Fibroblast of skin of back (primary cell): ENCODE measurements at regions not wholly inside any gene's neighbourhood (a gene's known extent, or its start where the extent isn't known, plus 50 kb on each side); places are given as distances from the start of the nearest gene placed in this dataset.
A peak's percentile ranks its signal among the peaks of the same experiment; 100 is the strongest.

Experiments
- DNase-seq: peaks from one replicate; pipeline ENCODE4 v3.0.0-alpha.2; 2013

DNA sequence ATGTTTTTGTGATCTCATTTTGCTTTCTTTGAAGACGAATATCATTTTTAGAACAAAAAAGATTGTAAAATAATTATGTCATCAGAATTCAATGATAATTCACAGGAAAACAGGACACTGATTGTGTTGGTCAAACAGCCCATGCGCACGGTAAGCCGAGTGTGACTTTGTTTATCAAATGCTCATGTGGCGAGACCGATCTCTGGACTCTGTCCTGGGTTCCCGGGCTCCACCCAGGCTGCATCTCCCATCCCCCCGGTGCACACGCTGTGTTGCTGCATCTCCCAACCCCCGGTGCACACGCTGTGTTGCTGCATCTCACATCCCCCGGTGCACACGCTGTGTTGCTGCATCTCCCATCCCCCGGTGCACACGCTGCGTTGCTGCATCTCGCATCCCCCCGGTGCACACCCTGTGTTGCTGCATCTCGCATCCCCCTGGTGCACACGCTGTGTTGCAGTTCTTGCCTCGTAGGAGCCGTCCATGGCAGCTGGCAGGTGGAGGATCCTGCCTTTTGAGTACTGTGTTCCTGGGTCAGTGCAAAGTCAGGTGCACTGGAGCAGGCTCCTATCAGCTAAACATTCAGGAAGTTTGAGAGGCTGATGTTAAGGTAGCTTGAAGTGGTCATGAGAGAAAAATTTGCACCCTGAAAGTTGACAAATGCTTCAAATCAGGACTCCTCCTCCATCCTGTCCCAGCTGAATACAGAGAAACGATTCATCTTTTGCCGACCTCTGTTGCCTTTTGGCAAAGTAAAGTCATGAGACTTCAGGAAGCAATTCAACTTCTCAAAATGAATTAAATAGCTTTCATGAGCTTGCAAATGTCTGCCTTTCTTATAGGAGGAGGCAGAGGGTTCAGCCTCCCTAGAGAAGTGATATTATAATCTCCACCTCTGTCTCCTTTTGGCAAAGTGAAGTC is 77.1 kb upstream of the FRMD1 start:
- no peak for DNase-seq

DNA sequence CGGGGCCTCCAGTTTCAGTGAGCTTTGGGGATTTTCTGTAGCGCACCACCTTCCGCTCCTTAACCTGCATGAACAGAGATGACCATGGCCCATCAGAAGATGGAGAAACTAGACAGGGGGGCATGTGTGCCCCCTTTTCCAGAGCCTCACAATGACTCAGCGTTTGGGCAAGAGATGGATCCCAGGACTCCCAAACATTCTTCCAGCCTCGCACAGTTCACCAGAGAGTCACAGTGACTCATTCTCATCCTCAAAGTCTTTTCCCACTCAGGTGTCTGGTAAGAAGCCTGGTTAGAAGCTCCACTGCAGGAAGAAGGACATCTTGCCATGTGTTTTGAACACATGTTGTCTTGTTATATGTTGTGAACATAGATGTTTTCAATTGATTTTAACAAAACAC is 76.2 kb upstream of the FRMD1 start:
- DNase-seq = peak; percentile 83

DNA sequence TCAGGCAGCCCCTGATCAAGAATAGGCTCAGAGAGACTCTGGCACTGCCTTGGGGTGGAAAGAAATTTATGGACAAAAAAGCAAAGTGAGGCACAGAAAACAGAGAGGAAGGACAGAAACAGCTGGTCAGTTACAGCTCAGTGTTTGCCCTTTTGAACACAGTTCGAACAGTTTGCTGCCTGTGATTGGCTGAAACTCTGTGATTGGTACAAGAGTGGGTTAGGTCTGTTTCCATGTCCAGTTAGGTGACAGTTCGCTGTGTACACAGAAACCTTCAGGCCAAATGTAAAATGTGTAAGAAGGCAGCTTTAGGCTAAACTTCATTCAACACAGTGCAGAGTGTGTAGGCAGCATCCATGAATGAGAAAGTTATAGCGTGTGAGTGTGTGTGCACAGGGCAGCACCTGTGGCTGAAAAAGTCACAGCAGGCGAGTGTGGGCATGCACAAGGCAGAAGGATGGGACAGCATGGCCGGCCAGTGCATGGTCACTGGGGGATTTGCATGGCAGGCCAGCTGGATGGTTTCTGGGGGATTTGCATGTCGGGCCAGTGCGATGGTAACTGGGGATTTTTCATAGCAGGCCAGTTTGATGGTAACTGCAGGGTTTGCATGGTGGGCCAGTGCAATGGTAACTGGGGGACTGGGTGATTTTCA is 75.4 kb upstream of the FRMD1 start:
- DNase-seq = no peak

DNA sequence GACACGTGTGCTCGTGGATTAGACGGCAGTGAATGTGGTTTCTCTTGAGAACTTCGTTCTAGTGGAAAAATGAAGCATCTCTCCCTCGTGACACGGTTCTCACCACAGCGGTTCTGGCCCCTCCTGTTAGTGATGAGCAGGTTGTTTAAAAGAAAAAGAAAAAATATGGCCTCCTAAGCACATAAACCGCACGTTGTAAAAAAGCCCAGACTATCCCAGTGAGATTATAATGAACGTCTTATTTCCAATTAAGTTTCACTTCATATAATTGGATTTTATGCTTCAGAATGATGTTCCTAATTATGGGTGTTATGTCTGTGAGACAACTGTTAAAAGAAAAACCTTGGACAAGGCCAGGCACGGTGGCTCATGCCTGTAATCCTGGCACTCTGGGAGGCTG is 74.5 kb upstream of the FRMD1 start:
- DNase-seq = no peak

DNA sequence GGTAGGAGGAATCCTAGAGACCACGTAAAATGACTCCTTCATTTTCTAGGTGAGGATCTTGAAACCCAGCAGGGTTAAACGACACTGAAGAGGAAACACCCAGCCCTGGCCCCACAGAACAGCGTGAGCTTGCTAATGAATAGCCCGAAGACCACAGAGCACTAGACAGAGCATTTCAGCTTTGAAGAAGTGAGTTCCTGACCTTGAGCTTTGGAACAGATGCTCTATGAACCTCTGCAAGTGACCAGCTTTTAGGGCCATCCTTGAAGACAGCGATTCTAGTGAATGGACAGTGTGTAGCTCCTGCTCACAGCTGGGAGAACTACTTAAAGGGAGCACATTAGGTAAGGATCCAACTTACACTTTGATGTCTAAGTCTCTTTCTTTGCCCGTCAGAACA is 74.0 kb upstream of the FRMD1 start:
- no peak for DNase-seq

DNA sequence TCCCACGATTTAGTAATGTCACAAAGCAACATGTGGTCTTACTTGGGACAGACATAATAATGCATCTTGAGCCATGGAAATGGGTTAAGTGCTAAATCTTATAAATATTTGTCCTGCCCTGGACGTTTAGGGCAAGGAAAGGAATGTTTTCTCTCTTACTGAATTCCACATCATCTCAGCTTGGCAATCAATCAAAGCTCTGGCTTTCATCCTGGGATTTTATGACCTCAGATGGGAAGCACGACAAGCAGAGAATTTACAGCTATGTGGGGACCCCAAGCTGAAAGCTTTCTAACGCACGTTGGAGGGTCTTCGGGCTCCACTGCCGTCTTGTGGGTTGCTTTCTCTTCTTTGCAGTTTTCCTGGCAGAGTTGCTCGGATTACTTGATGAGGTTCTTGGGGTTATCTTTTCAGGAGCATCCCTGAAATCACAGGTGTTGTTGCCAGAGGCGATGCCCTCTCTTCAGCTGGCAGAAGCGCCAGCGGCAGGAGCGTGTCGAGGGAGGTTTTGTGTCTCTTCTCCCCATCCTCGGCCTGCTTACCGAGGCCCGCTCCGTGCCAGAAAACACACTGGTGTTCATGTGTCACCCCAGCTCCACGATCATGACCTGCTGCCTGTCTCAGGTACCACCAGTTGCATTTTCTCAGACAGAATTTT is 73.4 kb upstream of the FRMD1 start:
- DNase-seq = peak; percentile 47

DNA sequence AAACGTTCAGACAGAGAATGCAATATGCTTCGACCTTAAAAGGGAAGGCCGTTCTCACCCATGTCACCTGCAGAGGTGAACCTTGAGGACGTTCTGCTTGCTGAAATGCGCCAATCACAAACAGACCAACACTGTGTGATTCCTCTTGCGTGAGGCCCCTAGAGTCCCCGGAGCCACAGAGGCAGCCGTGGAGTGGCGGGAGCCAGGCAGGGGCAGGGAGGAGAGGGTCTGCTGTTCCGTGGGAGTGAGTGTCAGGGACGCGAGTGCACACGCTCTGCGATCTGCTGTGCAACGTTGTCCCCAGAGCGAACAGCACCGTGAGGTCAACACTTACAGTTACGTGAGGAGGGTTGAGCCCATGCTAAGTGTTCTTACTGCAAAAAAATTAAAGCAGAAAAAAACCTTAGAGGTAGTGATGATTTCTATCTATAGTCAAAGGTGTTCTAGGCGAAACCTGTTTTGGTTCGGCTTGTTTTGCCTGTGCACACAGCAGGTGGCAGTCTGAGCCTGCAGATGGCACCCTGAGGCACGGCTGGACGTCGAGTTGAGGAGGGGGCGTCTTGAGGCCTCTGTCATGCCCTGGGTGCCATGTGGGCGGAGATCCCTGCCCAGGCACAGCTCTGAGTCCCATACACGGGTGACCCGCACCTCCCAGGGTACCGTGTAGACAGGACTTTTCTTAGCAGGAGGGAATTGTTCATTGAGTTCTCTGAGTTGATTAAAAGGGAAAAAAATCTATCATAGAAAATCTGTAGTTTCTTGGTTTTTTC is 71.7 kb upstream of the FRMD1 start:
- no peak for DNase-seq

DNA sequence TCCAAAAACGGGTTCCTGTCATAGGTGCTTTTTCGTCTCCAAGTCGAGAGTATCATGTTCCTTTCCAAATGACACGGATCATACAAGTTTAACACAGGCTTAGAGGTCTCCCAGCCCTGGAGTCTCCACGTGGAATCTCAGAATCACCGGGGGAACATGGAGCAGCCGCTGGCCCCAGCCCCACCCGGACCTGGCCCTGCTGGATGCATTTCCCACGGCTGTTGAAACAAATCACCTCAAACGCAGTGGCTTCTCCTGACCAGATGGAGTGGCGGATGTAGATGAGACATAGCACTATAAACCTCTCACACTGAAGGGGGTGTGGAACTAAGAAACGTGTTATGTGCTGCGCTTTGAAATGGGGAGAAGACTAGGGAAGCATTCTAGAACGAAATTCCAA is 70.0 kb upstream of the FRMD1 start:
- no peak for DNase-seq

DNA sequence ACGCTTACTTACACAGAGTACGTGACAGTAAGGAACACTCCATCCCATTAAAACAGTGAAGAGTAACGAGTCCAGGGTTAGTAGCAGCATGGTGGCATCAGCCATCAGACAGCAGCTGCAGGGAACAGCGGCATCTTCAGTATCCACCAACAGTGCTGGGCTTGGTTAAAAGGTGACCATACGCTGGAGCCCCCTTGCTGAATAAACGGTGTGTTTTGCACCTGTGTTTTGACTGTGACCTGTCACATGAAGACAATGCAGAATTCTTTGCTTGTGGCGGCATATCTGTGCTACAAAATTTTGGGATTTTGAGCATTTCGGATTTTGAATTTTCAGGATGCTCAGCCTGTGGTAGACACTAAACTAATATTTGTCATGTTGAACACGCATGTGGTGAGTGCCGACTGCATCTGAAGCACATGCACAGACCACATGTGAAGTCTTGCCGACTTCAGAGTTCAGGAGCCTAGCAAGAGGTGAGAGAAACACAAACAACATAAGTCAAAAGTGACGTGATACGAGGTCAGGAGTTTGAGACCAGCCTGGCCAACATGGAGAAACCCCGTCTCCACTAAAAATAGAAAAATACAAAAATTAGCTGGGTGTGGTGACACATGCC is 69.3 kb upstream of the FRMD1 start:
- no peak for DNase-seq

DNA sequence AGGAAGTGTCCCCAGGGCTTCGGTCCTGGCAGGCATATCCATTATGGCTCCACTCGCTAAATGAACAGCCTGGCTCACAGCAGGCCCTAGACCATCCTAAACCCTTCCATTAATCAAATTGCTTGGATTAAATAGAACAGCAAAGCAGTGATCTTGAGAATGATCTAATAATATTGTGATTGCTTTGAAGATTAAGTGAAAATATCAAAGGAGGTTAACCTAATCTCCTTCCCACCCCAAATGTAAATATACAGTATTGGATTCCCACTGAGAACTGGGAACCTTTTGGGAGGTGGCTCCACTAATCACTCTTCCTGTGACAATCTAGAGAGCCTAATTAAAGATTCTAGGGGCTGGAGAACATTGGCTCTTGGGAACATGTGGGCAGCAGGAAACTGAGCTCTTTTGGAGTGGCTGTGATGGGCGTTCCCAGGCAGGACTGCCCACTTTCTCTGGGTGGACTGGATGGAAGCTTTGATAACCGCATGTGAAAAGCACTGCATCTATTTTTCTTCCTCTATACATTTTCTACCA is 68.3 kb upstream of the FRMD1 start:
- no peak for DNase-seq

DNA sequence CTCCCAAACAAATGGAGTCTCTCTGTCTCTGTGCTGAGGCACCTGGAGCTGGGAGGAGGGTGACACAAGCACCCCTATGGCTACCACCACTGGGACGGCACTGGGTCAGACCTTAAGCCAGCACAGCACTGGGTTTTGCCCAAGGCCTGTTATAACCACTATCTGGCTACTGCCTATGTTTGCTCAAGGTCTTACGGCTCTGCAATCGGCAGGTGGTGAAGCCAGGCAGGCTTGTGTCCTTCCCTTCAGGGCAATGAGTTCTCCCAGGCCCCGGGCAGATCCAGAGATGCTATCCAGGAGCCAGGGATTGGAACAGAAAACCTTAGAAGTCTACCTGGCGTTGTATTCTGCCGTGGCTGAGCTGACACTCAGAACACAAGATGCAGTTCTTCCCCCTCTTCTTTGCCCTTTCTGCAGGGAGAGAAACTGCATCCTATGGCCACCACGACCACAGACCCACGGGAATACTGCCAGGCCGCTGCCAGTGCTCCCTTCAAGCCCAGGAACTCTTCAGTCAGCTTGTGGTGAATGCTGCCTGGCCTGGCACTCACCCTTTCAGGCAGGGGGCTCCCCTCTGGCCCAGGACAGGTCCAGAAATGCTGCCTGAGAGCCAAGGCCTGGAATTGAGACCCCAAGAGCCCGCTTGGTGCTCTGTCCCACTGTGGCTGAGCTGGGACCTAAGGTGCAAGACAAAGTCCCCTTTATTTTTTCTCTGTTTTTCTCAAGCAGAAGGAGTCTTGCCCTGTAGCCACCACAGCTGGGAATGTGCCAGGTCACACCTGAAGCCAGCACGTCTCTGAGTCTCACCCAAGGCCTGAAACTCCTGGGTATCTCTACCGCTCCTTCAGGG is 67.0 kb upstream of the FRMD1 start:
- DNase-seq = no peak

DNA sequence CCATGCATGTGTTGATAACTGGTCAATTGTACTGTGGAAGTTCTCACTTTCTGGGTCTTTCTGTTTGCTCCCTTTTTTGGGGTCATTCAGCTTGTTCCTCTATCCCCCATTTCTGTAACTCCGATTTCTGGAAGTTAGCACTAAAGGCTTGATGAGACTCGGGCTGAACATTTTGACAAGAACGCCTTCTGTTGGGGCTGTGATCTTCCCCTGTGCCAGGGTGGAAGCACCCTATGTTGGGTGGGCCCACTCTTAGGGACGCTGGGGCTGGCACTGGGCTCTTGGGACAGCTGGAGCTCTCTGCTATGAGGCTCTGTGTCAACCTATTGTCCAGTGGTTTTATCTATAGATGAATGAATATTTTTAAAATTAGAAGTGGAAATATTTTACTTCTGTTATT is 60.1 kb upstream of the FRMD1 start:
- DNase-seq = no peak

DNA sequence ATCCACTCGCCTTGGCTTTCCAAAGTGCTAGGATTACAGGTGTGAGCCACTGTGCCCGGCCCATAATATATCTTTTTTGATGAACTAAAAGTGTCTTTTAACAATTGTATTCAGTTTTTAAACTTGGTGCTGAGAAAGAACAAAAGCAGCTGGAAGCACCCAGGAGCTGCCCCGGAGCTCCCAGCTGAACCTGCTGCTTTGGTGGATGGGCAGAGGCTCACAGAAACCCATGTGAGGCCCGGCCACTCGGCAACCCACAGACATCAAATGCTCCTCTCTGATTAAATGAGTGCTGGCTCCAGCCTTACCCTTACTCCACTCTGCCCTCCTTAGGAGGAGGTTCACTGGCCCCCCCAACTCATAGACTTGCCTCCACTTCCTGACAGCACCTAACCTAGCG is 59.4 kb upstream of the FRMD1 start:
- no peak for DNase-seq

DNA sequence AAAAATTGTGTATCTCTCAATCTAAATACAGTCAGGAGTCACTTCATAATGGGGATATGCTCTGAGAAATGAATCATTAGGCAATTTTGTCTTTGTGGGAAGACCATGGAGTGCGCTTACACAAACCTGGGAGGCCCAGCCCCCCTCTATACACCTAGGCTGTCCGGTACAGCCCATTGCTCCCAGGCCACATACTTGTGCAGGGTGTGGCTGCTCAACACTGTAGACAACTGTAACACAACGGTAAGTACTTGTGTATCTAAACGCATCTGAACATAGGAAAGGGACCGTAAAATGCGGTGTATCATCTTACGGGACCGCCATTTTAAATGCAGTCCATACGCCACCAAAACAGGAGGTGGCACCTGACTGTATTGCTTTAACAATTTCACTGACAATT is 58.0 kb upstream of the FRMD1 start:
- no peak for DNase-seq

DNA sequence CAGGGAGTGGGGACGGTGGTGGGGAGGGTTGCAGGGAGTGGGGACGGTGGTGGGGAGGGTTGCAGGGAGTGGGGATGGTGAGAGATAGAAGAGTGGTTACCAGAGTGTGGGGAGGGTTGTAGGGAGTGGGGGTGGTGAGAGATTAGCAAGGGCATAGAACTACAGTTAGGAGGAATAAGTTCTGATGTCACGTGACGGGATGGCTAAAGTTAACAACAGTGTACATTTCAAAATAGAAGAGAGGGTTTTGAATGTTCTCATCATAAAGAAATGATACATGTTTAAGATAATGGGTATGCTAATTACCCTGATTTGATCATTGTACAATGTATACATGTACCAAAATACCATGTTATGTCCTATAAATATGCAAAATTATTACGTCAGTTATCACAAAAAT is 57.6 kb upstream of the FRMD1 start:
- no peak for DNase-seq

DNA sequence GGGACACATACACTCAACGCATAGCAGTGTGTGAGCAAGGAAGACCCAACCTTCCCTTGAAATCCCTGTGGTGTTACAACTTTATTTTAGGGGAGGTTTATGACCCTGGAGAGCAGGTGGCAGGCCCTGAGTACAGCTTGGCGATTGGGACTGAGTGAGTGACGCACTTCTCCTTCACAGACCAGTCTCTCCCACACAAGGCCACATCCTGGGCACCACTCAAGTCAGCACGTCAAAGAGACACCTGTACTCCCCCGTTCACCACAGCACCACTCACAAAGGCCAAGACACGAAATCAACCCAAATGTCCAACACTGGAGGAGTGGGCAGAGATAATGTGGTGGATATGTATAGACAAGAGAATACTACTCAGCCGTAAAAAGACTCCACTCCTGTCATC is 57.0 kb upstream of the FRMD1 start:
- DNase-seq = no peak

DNA sequence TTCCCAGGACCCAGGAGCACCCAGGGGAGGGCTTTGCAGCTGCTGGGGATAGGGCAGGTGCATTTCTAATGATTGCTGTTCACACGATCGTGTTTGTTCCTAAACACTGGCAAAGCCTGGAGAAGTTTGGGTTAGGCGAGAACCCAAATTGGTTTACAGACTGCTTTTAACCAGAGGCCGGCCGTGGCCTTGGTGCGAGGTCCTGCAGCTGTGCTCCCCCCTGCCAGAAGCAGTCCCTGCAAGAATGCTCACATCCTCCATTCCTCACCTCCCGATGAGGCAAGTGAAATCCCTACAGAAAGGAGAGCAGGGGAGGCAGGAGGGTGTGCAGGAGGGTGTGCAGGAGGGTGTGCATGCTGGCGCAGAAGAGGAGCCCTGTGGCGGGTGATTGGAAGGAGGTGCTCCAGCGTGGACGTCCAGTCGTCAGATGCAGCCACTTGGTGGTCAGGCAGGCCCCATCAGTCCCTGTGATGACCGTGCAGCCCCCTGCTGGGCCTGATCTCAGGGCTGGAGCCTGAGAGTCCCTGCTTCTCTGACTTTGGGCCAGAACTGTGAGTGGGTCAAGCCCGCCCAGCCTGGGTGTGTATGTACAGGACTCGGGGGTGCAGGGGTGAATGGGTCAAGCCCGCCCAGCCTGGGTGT is 55.7 kb upstream of the FRMD1 start:
- DNase-seq = no peak

DNA sequence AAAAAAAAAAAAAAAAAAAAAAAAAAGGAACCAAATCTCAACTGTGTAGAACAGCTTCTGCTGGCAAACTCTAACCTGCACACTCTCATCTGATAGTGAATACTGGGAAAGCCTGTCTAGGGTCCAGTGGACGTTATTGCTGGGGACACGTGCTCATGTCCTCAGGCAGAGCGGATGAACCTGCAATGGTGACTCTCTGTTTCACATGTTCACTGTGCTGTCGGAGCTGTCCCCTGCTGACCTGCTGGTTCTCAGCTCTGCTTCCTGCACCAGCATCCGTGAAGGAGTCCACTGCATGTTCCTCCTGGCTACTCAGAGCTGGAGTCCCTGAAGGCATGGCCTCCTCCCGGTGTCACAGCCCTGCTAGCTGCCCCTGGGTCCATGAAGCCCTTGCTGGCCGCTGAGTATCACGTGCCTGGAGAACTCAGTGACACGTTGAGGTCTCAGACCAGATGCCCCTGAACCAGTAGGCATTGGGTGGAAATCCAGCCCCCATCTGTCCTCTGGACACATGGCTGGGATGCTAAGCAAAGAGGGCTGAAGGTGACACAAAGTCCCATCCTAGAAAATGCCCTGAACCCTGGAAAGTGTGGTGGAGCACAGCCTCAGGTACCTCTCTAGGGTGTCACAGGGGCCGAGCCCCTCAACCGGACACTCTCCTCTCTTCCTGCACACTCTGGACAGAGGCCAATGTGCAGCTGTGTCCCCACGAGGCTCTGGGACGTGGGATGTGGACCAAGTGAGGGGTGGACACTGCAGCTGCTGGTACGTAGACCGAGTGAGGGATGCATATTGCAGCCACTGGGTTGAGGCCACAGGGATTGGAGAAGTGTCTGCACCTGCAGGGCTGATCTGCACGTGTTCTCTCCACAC is 54.9 kb upstream of the FRMD1 start:
- no peak for DNase-seq

DNA sequence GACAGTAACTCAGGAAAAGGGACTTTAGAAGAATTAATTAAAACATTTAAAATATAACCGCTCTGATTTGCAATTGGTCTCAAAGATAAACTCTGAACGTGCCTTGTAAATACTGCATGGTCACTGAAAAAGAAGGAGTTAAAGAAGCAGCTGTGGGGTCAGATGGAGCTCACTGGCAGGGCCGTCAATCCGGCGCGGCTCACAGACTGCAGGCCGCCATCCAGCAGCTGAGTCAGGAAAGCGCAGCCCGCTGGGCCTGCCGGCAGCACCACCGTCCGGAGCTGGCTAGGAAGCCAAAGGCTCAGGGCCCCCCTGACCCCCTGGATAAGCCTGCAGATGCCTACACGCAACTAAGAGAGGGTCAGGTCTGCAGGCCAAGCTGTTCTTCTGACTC is 54.2 kb upstream of the FRMD1 start:
- peak; percentile 18 for DNase-seq
